Kidney glomerular epithelial cell (primary cell): ENCODE measurements at regions not wholly inside any gene's neighbourhood (a gene's known extent, or its start where the extent isn't known, plus 50 kb on each side); places are given as distances from the start of the nearest gene placed in this dataset.
"Not testable (repeated sequence)": the region's sequence is repeated elsewhere in the genome, so short reads cannot be mapped to it uniquely, and the experiment has no call there.

Source experiments
- DNase-seq: peaks from one replicate; lab custom pipeline; 2025; lab: John Stamatoyannopoulos, UW

GRCh38 chr4:60648774-60649173 lies 551.4 kb upstream of the ADGRL3 start:
- no peak for DNase-seq

GRCh38 chr4:60652933-60653332 lies 547.2 kb upstream of the ADGRL3 start:
- DNase-seq, result no peak

- no peak for DNase-seq
These were observed 544.8 kb upstream of the ADGRL3 start for GRCh38 chr4:60655356-60655755.

GRCh38 chr4:60656171-60656570 lies 544.0 kb upstream of the ADGRL3 start:
- no peak for DNase-seq

- DNase-seq, result no peak
These were observed 543.1 kb upstream of the ADGRL3 start for GRCh38 chr4:60657041-60657440.

- no peak for DNase-seq
These were observed 542.3 kb upstream of the ADGRL3 start for GRCh38 chr4:60657807-60658206.

GRCh38 chr4:60663769-60664168 lies 536.4 kb upstream of the ADGRL3 start:
- no peak for DNase-seq

- no peak for DNase-seq
These were observed 517.2 kb upstream of the ADGRL3 start for GRCh38 chr4:60682901-60683300.

GRCh38 chr4:60683357-60683756 lies 516.8 kb upstream of the ADGRL3 start:
- no peak for DNase-seq

GRCh38 chr4:60683973-60684372 lies 516.2 kb upstream of the ADGRL3 start:
- no peak for DNase-seq

- not testable (repeated sequence) for DNase-seq
These were observed 504.1 kb upstream of the ADGRL3 start for GRCh38 chr4:60696062-60696461.

- DNase-seq, result no peak
These were observed 491.1 kb upstream of the ADGRL3 start for GRCh38 chr4:60709061-60709460.

- DNase-seq, result no peak
These were observed 481.3 kb upstream of the ADGRL3 start for GRCh38 chr4:60718874-60719273.

- DNase-seq, result no peak
These were observed 478.4 kb upstream of the ADGRL3 start for GRCh38 chr4:60721685-60722084.

GRCh38 chr4:60723796-60724195 lies 476.3 kb upstream of the ADGRL3 start:
- no peak for DNase-seq

- no peak for DNase-seq
These were observed 475.5 kb upstream of the ADGRL3 start for GRCh38 chr4:60724623-60725022.

- no peak for DNase-seq
These were observed 473.3 kb upstream of the ADGRL3 start for GRCh38 chr4:60726779-60727178.

GRCh38 chr4:60729194-60729593 lies 470.9 kb upstream of the ADGRL3 start:
- no peak for DNase-seq

- not testable (repeated sequence) for DNase-seq
These were observed 470.4 kb upstream of the ADGRL3 start for GRCh38 chr4:60729764-60730163.

GRCh38 chr4:60737858-60738257 lies 462.3 kb upstream of the ADGRL3 start:
- DNase-seq, result no peak

GRCh38 chr4:60743654-60744053 lies 456.5 kb upstream of the ADGRL3 start:
- no peak for DNase-seq

GRCh38 chr4:60744767-60745166 lies 455.4 kb upstream of the ADGRL3 start:
- no peak for DNase-seq

- DNase-seq, result no peak
These were observed 454.1 kb upstream of the ADGRL3 start for GRCh38 chr4:60745800-60746571.

- no peak for DNase-seq
These were observed 449.2 kb upstream of the ADGRL3 start for GRCh38 chr4:60750962-60751361.
